ENCODE measurements at regions not wholly inside any gene's neighbourhood (a gene's known extent, or its start where the extent isn't known, plus 50 kb on each side); places are given as distances from the start of the nearest gene placed in this dataset.

GRCh38 chr3:72560846-72561675, 287.2 kb downstream of the SHQ1 start:
- no peak for DNase-seq

- no peak for DNase-seq
Observed at GRCh38 chr3:72559385-72559784, 288.9 kb downstream of the SHQ1 start.

- DNase-seq: no peak
Observed at GRCh38 chr3:72558001-72558400, 290.2 kb downstream of the SHQ1 start.

- no peak for DNase-seq
Observed at GRCh38 chr3:72555714-72556113, 292.5 kb downstream of the SHQ1 start.

- no peak for DNase-seq
Observed at GRCh38 chr3:72554689-72555088, 293.6 kb downstream of the SHQ1 start.

GRCh38 chr3:72553298-72553697, 294.9 kb downstream of the SHQ1 start:
- DNase-seq: no peak

- DNase-seq: no peak
Observed at GRCh38 chr3:72550582-72551262, 297.5 kb downstream of the SHQ1 start.

- no peak for DNase-seq
Observed at GRCh38 chr3:72549761-72550581, 298.3 kb downstream of the SHQ1 start.

- no peak for DNase-seq
Observed at GRCh38 chr3:72548981-72549380, 299.3 kb downstream of the SHQ1 start.

GRCh38 chr3:72548461-72548860, 299.8 kb downstream of the SHQ1 start:
- no peak for DNase-seq

GRCh38 chr3:72547183-72547582, 301.1 kb downstream of the SHQ1 start:
- no peak for DNase-seq

- no peak for DNase-seq
Observed at GRCh38 chr3:72544239-72544638, 304.0 kb downstream of the SHQ1 start.

GRCh38 chr3:72543246-72543645, 305.0 kb downstream of the SHQ1 start:
- DNase-seq: no peak

- no peak for DNase-seq
Observed at GRCh38 chr3:72542781-72543180, 305.5 kb downstream of the SHQ1 start.

- no peak for DNase-seq
Observed at GRCh38 chr3:72539856-72540255, 308.4 kb downstream of the SHQ1 start.

GRCh38 chr3:72538070-72538745, 310.0 kb downstream of the SHQ1 start:
- DNase-seq: no peak

- no peak for DNase-seq
Observed at GRCh38 chr3:72537448-72537847, 310.8 kb downstream of the SHQ1 start.

- DNase-seq: no peak
Observed at GRCh38 chr3:72536878-72537267, 311.4 kb downstream of the SHQ1 start.

- no peak for DNase-seq
Observed at GRCh38 chr3:72536206-72536877, 311.9 kb downstream of the SHQ1 start.

GRCh38 chr3:72535772-72536171, 312.5 kb downstream of the SHQ1 start:
- DNase-seq: peak; percentile 36

- DNase-seq: no peak
Observed at GRCh38 chr3:72533591-72534473, 314.4 kb downstream of the SHQ1 start.
